GM10248 (cell line): ENCODE measurements at regions not wholly inside any gene's neighbourhood (a gene's known extent, or its start where the extent isn't known, plus 50 kb on each side); places are given as distances from the start of the nearest gene placed in this dataset.

ENCODE experiments used
- CTCF ChIA-PET: fragments of 300-600 bp; sonication (Branson Sonifier 250); formaldehyde crosslinking; extraction: SDS; loops from one replicate; lab custom pipeline; 2021; ENCODE audit warnings: antibody characterized with exemption; lab: Yijun Ruan, JAX
- POLR2A ChIA-PET: fragments of 350-650 bp; sonication (Branson Sonifier 250); formaldehyde crosslinking; extraction: SDS; loops from one replicate; lab custom pipeline; 2020; ENCODE audit warnings: antibody characterized with exemption; lab: Yijun Ruan, JAX
- DNase-seq: peaks from one replicate; pipeline ENCODE4 v3.0.0; 2012; ENCODE audit errors: extremely low spot score
- CTCF ChIP-seq: IDR thresholded peaks from 2 replicates; pipeline ENCODE4 v1.5.1; 2012; ENCODE audit warnings: mild to moderate bottlenecking, low read depth; ENCODE audit errors: extremely low read depth, missing control alignments, control extremely low read depth

- TF ChIP-seq CTCF, result no peak
- ChIA-PET CTCF (interaction anchor here (1.0 to 1.9 kb wide), 3 partner anchors 8 to 44 kb away, joined by 3 to 6 read pairs (median 3); no protein-coding TSS in a partner anchor), POLR2A (no interaction called here)
- DNase-seq, result no peak
Measured at GRCh38 chr1:98460136-98460535, 201.4 kb upstream of the SNX7 start.

- TF ChIP-seq CTCF, result no peak
- no peak for DNase-seq
- CTCF ChIA-PET, result interaction anchor here (1.0 to 1.9 kb wide), 4 partner anchors 8 to 44 kb away, joined by 3 to 6 read pairs (median 3); no protein-coding TSS in a partner anchor
- POLR2A ChIA-PET, result no interaction called here
Measured at GRCh38 chr1:98459486-98459870, 202.0 kb upstream of the SNX7 start.

GRCh38 chr1:98458511-98459485 lies 202.7 kb upstream of the SNX7 start:
- TF ChIP-seq CTCF, result no peak
- ChIA-PET CTCF (interaction anchor here (1.0 to 1.9 kb wide), 4 partner anchors 8 to 45 kb away, joined by 3 to 6 read pairs (median 3); no protein-coding TSS in a partner anchor), POLR2A (no interaction called here)
- no peak for DNase-seq

GRCh38 chr1:98457248-98457647 lies 204.3 kb upstream of the SNX7 start:
- no peak for TF ChIP-seq CTCF
- CTCF ChIA-PET, result no interaction called here

GRCh38 chr1:98454666-98455065 lies 206.9 kb upstream of the SNX7 start:
- no peak for TF ChIP-seq CTCF
- no peak for DNase-seq
- POLR2A ChIA-PET, result no interaction called here
- CTCF ChIA-PET, result no interaction called here

More at GRCh38 chr1:98457248-98457647, 204.3 kb upstream of the SNX7 start:
- no peak for DNase-seq
- POLR2A ChIA-PET, result no interaction called here

GRCh38 chr1:98453066-98453465 lies 208.5 kb upstream of the SNX7 start:
- ChIA-PET POLR2A (no interaction called here), CTCF (no interaction called here)
- no peak for DNase-seq

More at GRCh38 chr1:98453066-98453465, 208.5 kb upstream of the SNX7 start:
- no peak for TF ChIP-seq CTCF
